ENCODE measurements at regions not wholly inside any gene's neighbourhood (a gene's known extent, or its start where the extent isn't known, plus 50 kb on each side); places are given as distances from the start of the nearest gene placed in this dataset.

GRCh38 chr12:114611145-114612018 lies 72.6 kb downstream of the TBX3 start:
- H3K4me1 ChIP-seq (ENCODE audit: insufficient read depth, low read length), result no peaks in the 10 kb centered on the region
- no peak for DNase-seq
- H3K4me3 ChIP-seq (ENCODE audit: low read depth in 1 of 2, low read length in 2 of 2), result no peak overlapping the region
- H2AFZ ChIP-seq (ENCODE audit: low read depth, low read length), result no peak overlapping the region
- H3K27ac ChIP-seq (ENCODE audit: low read length), result no peak overlapping the region
- no peaks in the 10 kb centered on the region for H3K9me3 ChIP-seq (ENCODE audit: insufficient read depth, low read length, severe bottlenecking)
- TF ChIP-seq CTCF (IDR thresholded peaks at IDR 0.05; ENCODE audit: borderline replicate concordance, extremely low read depth, low read length, poor library complexity, severe bottlenecking) (no peak), EZH2 (IDR thresholded peaks at IDR 0.05; ENCODE audit: borderline replicate concordance, low read depth, low read length, severe bottlenecking) (no peak)
- H3K36me3 ChIP-seq (ENCODE audit: insufficient read depth, low read length), result no peaks in the 10 kb centered on the region
- no peak for ATAC-seq (ENCODE audit: insufficient read depth, low read depth)
- H3K27me3 ChIP-seq (ENCODE audit: insufficient read depth, low read length, poor library complexity), result no peaks in the 10 kb centered on the region
- H3K4me2 ChIP-seq (ENCODE audit: insufficient read depth, low read length), result no peak overlapping the region
- H3K79me2 ChIP-seq (ENCODE audit: insufficient read depth, low read length), result no peaks in the 10 kb centered on the region
- no peaks in the 10 kb centered on the region for H4K20me1 ChIP-seq (ENCODE audit: insufficient read depth, low read length)
- H3K9ac ChIP-seq (ENCODE audit: low read depth, low read length), result no peak overlapping the region

- Histone ChIP-seq H3K4me3 (ENCODE audit: low read depth in 1 of 2, low read length in 2 of 2) (no peak overlapping the region), H3K4me2 (ENCODE audit: insufficient read depth, low read length) (no peak overlapping the region), H3K27me3 (ENCODE audit: insufficient read depth, low read length, poor library complexity) (no peaks in the 10 kb centered on the region), H3K9ac (ENCODE audit: low read depth, low read length) (no peak overlapping the region), H3K79me2 (ENCODE audit: insufficient read depth, low read length) (no peaks in the 10 kb centered on the region), H4K20me1 (ENCODE audit: insufficient read depth, low read length) (no peaks in the 10 kb centered on the region), H3K36me3 (ENCODE audit: insufficient read depth, low read length) (no peaks in the 10 kb centered on the region), H3K9me3 (ENCODE audit: insufficient read depth, low read length, severe bottlenecking) (no peaks in the 10 kb centered on the region), H2AFZ (ENCODE audit: low read depth, low read length) (no peak overlapping the region), H3K4me1 (ENCODE audit: insufficient read depth, low read length) (no peaks in the 10 kb centered on the region), H3K27ac (ENCODE audit: low read length) (no peak overlapping the region)
- no peak for TF ChIP-seq EZH2 (IDR thresholded peaks at IDR 0.05; ENCODE audit: borderline replicate concordance, low read depth, low read length, severe bottlenecking)
- TF ChIP-seq CTCF (IDR thresholded peaks at IDR 0.05; ENCODE audit: borderline replicate concordance, extremely low read depth, low read length, poor library complexity, severe bottlenecking), result no peak
- no peak for DNase-seq
- ATAC-seq (ENCODE audit: insufficient read depth, low read depth), result no peak
Observed at GRCh38 chr12:114608509-114608908, 75.5 kb downstream of the TBX3 start.

GRCh38 chr12:114605918-114606317 lies 78.1 kb downstream of the TBX3 start:
- H3K4me2 ChIP-seq (ENCODE audit: insufficient read depth, low read length), result no peak overlapping the region
- no peak for DNase-seq
- ATAC-seq (ENCODE audit: insufficient read depth, low read depth), result no peak
- no peaks in the 10 kb centered on the region for H4K20me1 ChIP-seq (ENCODE audit: insufficient read depth, low read length)
- no peaks in the 10 kb centered on the region for H3K36me3 ChIP-seq (ENCODE audit: insufficient read depth, low read length)
- no peak overlapping the region for H3K27ac ChIP-seq (ENCODE audit: low read length)
- no peaks in the 10 kb centered on the region for H3K9me3 ChIP-seq (ENCODE audit: insufficient read depth, low read length, severe bottlenecking)
- no peaks in the 10 kb centered on the region for H3K4me1 ChIP-seq (ENCODE audit: insufficient read depth, low read length)
- H3K79me2 ChIP-seq (ENCODE audit: insufficient read depth, low read length), result no peaks in the 10 kb centered on the region
- no peak overlapping the region for H2AFZ ChIP-seq (ENCODE audit: low read depth, low read length)
- no peaks in the 10 kb centered on the region for H3K27me3 ChIP-seq (ENCODE audit: insufficient read depth, low read length, poor library complexity)
- no peak overlapping the region for H3K4me3 ChIP-seq (ENCODE audit: low read depth in 1 of 2, low read length in 2 of 2)
- TF ChIP-seq EZH2 (IDR thresholded peaks at IDR 0.05; ENCODE audit: borderline replicate concordance, low read depth, low read length, severe bottlenecking) (no peak), CTCF (IDR thresholded peaks at IDR 0.05; ENCODE audit: borderline replicate concordance, extremely low read depth, low read length, poor library complexity, severe bottlenecking) (no peak)
- H3K9ac ChIP-seq (ENCODE audit: low read depth, low read length), result no peak overlapping the region

Measured in DND-41 (cell line).